ENCODE measurements at regions not wholly inside any gene's neighbourhood (a gene's known extent, or its start where the extent isn't known, plus 50 kb on each side); places are given as distances from the start of the nearest gene placed in this dataset.

DNA sequence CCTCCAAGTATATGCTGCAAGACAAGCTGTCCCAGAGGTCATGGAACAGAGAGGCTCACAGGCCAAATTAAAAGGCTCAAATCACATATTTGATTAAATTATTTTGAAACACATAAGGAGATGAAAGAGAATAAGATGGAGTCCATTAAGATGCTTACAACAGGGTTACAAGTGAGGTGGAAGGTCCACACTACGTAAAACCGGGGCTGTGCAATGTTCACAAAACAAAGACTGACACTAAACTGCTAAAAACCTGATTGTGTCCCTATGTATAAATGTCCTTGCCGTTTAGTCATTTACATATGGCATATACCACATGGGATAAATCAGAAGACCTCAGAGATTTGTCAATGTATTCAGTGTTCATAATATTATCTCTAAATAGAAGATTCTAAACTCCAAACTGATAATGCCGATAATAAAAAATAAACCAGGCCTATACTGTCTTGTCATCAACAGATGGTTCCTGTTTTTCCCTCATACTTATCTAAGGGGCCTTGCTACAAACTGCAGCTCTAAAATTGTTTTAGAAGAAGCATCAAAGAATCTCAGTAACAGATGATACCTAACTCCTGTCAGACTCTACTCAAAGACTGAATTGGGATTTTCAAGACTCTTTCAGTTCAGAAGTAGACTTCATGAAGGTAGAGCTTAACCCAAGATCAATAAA, 51.8 kb upstream of the RIPOR2 start:
- DNase-seq: no peak

DNA sequence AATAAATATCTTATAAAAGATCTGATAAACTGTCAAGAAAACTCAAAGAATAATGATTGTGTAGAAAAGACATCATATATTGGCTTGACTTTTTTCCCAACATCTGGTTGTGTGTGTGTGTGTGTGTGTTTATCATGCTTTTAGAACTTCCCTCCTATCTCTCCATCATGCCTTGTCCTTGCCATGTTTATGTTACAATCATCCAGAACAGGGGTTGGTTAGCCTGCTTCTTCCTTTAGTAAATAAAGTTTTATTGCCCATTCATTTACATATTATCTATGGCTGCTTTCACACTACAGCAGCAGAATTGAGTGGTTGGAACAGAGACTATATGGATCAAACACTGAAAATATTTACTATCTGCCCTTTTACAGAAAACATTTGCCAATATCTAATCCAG, 52.8 kb upstream of the RIPOR2 start:
- DNase-seq: no peak

DNA sequence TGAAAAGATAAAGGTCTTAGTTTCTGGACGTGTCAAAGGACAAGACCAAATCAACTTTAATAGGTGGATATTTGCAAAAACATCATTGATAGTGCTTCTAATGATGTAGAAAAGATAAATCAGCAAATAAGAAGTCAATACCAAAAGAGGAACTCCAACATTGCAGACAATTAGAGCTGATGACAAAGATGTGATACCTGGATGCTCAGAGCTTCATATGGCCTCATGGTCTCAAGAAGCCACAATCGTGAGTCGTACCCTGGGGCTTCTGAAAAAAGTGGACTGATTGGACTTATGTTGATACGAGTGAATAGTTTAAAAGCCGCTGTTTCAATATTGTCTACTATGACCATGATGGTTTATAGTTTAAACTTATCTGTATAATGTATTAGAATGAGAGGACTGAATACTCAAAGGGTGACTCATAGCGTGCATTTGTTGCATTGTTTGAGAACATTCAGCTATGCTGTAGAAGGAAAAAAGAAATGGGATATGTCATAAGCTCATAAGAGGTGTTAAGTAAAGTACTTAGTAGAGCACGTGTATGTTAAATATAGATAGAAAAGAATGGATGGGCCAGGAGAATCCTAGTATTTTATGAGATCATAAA, 54.6 kb upstream of the RIPOR2 start:
- no peak for DNase-seq

DNA sequence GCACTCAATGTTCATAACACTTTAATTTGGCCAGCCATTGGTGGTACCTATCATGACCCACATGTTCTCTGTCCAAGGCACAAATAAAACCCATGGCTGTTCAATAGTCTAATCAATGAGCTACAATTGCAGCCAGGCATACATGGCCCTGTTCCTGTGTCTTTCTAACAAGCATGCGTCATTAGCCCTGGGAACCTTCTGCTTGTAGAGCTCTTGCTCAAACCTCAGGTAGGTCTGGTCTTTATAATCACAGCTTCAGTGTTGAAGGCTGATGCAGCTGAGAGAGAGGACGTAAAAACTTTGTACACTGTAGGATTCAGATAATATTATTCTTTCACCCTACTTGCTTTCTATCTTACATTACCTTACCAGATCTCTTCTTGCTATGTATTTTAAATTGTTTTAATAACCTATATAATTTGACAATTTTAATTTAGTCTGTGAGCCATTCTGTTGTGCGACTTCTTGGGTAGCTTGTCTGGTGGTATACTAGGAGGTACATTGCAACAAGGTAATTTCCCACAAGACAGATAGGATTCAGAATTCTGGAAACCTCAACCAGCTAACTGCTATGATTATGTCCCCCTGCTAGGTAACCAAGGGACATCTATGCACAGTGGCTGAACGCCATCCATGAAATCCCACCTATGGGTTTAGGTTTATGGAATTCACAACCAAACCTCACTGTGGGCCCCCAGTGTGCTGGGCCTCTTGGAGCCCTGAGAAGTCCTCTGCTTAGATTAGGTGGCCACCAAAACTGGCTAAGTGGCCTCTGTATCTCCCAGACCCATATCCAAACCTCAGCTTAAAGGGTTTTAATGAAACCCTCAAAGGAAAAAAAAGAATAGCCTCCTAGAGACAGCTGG, 55.4 kb upstream of the RIPOR2 start:
- DNase-seq: no peak

DNA sequence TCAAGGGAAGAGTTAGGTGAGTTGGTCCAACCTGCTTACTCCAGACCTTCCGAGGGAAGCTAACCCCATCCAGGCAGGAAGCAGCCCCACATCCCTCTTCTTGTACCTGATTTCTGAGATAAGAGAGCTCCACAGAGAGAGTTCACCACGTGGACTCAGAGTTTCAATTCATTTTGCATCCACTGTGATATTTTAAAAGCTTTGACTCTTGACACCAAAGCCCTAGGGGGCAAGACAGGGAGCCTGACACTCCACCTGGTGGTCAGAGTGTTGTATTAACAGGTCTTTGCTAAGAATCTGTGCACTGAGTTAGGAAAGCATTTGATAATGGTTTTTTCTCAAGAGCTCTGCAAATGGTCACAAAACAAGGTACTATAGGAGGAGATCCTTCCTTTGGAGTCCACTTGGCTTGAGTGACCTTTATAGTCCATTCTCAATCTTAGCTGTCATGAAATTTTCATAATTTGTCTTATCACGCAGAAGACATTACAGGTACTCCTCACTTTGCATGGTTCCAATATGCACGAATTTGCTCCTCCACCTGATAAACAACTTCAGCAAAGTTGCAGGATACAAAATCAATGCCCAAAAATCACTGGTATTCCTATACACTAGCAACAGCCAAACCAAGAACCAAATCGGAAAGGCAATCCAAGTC, 56.2 kb upstream of the RIPOR2 start:
- DNase-seq: peak; percentile 52

DNA sequence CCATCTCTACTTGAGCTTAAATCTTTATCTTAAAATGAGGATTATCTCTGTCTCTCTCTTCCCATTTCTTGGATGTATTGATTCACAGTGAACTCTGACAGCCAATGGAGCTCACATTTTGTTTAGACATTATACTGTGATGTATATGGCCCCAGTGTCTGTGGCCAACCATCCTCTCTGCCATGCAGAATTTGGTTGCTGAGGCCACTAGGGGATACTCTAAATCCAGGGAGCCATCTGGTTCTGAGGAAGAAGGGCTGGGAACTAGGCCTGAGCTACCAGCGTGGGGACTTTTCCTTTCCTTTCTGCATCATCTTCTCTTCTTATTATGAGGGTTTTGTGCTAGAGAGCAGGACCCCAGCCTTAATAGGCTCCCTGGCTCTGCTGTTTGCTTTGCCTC, 59.1 kb upstream of the RIPOR2 start:
- DNase-seq: no peak

DNA sequence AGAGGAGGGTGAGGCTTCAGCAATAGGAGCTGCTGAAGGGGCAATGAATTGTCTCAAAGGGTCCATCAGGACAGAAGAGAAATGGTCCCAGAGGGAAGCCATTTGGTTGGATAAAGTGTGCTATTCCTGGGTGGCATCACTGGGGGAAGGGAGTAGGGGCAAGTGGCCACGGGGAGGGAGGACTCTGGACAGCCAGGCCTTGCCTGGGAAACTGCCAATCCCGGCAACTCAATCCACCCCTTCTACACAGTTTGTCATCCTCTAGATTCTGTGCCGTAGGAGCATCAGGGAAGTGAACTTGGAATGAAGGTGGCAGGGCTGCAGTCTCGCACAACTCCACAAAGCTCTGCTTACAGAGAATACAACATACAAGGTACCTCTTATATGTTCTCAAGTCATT, 59.5 kb upstream of the RIPOR2 start:
- DNase-seq: no peak

DNA sequence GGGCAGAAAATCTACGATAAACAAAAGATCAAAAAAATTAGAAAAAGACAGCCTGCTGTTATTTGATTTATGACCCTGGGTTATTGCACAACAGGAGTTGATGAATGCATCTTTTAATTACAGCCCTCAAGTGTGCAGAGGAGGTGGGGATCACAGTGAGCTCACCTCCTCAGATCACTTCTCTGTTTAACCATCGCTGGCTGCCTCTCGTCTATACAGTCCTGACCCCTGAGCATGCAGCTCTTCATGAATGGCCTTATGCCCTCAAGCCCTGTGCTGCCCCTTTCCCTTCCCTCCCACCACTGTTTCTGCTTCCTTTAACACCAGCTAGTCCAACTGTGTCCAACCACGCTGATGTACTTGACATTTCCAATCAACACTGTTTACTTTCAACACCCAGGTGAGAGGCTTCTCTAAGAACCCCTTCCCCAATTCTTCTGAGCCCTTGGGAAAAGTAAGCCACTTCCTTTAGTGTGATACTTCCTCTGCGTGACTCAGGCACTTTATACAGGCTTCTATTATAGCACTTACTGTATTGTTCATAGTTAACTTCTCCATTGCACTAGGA, 60.6 kb upstream of the RIPOR2 start:
- DNase-seq: no peak

DNA sequence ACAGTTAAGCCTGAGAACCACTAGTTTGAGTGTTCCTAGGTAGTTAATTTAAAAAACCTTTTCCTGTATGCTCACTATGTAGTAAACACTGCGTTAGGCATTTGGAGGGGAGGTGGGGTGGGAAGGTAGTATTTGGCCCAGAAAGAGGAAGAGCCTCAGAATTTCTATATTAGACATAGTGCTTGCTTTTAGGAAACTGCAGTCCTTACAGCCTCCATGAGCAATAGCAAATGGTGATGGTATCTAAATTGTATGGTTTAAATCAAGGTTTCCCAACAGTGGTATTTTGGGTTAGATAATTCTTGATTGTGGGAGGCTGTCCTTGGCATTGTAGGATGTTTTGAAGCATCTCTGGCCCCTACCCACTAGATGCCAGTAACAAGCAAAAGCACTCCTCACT, 61.5 kb upstream of the RIPOR2 start:
- no peak for DNase-seq

DNA sequence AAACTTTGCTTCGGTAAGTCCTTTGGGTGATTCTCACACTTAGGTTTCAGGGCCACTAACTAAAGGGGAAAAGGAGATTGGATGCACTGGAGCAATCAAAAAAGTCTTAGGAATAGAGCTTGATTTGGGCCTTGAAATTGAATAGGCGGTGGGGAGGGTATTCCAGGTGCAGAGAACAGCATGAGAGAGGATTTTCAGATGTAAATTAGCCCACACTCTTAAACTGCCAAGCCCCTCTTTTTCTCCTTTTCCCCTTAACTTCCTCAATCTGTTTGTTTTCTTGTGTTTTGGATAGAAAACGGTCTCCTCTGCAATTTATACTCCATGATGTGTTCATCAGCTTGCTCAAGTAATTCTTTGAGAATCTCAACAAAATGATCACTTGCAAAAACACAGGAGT, 62.1 kb upstream of the RIPOR2 start:
- no peak for DNase-seq

DNA sequence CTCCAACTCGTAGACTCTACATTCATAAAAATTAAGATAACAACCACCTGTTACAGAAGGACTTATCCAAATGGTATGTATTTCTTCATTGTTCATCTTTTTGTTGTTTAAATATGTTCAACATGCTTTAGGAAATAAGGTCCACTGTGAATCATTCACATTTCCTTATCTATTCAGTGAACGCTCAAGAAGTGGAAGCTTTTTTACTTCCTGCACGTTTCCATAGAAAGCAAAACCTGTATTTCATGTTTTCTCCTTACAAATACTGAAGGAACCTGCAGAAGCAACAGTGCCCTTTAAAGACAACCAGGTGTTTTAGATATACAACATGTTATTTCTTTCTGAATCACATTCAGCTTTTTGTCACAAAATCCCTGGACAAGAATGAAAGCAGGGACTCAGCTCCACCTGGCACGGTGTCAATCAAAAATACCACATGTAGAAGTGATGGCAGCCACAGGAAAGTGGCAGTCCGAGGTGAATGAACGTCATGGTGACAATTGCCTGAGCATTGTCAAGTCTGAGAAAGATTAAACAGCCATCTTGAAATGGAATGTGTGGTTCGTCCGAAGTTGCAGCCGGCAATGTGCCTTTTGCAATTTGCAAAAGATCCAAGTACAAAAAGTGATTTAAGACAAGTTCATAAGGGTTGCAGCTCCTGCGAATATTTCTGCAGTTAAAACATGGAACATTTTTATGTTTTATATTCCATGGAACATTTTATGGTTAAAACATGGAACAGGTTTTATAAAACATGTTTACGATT, 66.7 kb upstream of the RIPOR2 start:
- no peak for DNase-seq

DNA sequence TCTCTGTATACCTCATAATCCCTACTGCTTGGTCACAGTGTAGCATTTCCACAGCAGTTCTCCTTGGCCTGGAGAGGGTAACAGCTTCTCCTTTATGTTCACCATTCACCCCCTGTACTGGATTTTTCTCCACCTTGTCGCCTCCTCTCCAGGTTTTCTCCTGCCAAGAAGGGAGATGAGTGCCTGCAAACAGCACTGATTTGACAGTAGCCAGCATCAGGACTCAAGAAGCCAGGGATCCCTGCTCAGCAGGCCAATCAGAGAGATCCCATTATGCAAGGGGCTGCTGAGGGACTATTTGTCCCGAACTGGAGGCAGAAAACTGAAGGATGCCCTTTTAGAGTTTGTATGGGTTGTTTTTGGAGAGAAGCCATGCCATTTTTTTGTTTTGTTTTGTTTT, 68.6 kb upstream of the RIPOR2 start:
- DNase-seq: no peak

DNA sequence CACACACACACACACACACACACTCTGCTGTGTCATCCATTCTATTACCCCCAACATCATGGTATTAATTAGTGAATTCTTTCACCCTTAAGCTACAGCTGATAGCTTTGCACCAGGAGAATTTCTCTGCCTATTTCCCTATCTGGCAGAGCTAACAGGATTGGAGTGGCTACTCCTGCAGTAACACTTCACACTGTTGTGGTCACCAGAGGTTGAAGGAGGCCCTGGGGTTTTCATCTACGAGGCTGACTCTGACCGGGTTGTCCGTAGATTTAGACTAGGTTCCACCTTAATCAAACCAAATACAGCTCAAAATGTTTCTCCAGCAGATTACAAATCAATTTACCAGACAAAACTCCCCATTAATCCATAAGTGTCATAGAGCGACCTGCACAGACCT, 69.2 kb upstream of the RIPOR2 start:
- DNase-seq: no peak

DNA sequence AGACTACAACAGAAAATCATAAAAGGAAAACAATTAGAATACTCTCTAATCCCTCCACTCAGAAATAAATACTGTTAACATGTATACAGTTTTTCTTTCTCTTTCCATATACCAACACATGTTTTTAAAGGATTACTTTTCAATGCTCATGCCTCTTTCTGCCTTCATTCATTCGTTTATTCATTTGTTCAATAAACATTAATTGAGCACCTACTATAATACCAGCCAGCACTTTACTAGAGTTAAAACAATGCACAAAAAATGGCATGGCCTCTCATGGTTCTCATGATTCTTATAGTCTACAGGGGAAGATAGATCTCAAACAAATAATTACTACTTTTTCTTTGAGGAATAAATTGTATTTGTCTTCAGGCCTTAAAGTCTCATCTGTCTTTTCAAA, 70.3 kb upstream of the RIPOR2 start:
- no peak for DNase-seq

DNA sequence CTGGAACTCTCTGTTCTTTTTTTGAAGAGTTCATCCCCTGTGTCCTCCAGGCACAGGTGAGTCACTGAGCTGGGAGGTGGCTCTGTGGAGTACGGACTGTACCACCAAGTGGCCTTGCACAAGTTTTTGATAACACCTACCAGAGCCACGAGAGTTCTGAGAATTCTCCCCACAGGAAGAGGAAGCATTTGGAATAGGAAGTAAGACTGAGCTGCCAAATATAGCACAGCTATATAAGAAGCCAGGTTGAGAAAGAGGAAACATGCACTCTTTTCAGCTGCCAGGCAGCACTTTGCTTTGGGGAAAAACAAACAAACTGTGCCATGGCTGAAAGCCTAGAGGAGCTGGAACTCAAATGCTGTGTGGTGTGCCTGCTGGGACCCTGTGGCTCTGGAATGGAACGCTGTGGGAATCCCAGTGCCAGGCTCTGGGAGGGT, 70.8 kb upstream of the RIPOR2 start:
- DNase-seq: no peak

DNA sequence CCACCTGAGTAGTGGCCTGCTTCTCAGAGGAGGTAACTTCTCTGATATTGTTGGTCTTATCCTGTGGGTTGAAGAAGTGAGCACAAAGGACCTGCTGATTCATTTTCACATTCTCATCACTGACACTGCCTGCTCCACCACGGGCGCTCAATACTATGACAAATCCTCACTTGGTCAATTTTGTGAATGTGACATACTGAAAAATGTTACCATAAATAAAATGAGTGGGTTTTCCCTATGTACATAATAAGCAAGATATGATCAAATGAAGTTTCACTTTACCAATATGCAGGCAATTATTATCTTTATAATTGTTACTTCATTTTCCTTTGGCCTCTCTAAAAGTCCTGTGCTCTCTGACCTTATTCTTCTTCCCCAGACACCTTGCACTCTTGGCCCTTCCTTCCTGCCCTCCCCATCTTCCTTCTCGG, 71.5 kb upstream of the RIPOR2 start:
- no peak for DNase-seq

DNA sequence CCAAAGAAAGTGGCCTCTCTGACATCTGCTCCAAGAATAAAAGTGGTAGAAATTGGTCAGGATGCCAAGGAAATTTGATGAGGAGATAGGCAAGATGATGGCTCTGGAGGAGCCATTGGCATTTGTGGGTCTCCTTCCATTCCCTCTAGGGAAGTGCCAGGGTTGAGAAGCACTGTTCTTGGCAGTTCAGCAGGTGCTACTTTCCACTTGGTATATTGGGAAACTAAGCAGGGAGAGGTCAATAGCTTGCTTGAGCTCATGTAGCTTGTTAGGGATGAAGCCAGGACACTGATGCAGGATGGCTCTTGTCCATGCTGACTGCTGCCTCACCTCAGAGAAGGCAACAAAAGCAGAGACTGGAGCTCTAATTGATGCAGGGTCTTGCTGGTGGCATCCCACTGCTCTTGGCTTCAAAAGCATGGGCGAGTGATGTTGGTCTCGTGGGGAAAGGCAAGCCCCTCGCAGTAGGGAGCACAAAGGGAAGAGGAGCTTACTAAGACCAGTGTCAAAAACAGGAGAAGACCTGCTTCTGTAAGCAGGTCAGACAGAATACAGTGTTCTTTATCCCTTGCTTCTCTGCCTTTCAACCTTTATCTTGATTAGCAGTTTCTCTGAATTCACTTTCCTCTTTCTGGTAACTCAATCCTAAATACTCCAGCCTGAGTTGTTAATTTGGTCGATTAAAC, 73.1 kb upstream of the RIPOR2 start:
- DNase-seq: no peak

DNA sequence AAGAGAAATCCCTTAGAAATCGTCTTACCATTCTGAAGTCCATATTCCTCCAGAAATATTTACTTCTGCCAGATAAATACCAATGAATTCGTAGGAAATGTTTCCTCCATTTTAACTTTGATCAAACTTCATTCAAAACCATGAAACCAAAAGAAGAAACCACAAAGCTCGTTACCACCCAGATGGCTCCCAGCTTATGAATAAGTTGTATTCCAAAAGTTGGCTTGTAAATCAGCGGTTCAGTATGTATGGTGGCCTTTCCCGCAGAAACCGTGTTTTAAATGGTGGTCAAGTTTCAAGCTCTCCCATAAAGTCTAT, 73.6 kb upstream of the RIPOR2 start:
- DNase-seq: no peak

DNA sequence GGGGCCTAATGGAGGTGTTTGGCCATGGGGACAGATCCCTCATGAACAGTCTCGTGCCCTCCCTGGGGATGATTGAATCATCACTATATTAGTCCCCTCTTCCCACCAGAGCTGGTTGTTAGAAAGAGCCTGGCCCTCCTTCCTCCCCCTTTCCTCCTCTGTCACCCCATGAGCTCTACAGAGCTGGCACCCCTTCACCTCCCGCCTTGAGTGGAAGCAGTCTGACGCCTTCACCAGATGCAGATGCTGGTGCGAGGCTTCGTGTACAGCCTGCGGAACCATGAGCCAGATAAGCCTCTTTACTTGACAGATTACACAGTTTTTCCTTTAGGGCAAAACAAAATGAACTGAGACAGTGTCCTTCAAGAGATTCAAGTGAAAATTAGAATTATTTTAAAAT, 74.4 kb upstream of the RIPOR2 start:
- no peak for DNase-seq

DNA sequence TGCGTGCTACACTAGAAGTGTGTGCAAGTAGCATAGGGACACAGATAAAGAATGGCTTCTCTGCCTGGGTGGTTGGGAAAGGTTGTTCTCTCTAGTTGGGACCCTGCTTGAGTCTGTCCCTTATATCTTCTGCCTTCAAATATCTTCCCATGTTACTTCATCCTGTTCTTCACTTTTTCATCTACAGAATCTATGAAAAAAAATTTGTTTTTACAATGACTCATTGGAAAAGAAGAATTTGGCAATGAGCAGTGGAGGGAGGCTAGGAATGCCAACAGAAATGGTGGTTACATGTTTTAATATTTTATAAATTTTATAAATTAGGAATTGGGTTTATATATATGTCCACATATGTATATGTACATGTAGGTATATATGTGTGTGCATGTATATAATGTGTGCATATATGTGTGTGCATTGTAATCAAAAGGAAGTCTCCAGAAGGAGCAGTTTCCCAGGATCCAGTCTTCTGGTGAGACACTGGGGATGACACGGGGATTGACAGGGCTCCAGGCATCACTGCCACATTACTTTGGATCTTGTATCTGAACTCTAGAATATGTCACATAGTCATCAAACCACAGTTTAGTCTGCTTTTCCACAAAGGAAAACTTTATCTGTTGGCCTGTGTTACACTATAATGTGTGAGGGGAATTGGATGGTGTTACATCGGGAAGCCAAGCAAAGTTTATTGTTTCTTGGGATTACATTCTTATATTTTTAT, 75.3 kb upstream of the RIPOR2 start:
- DNase-seq: no peak

DNA sequence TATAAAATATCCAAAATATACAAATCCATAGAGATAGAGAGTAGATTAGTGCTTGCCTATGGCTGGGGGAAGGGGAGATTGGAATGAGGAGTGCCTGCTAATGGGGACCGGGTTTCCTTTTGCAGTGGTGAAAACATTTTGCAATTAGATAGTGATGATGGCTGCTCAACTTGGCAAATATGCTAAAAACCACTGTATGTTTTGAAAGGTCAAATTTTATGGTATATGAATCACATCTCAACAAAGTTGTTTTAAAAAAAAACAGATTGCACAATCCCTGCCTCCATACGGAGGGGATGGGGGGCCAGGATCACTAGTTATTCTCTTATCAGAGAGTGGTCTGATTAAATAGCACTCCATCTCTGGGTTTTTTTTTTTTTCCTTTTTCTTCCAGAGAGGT, 76.9 kb upstream of the RIPOR2 start:
- no peak for DNase-seq

Data from NCI-H187 treated with DMSO at 0.1 percent for 48 hours (cell line).